ENCODE measurements at regions not wholly inside any gene's neighbourhood (a gene's known extent, or its start where the extent isn't known, plus 50 kb on each side); places are given as distances from the start of the nearest gene placed in this dataset.

GRCh38 chr2:152879275-152879674 lies 160.9 kb downstream of the ARL6IP6 start:
- H3K4me1 ChIP-seq (ENCODE audit: control insufficient read depth in 1 of 2, insufficient read depth in 2 of 2, low read length in 2 of 2): no peaks in the 10 kb centered on the region
- no peak overlapping the region for H3K4me2 ChIP-seq (ENCODE audit: low read length)
- H3K4me3 ChIP-seq (replicated peaks in 1 of 2; ENCODE audit: low read depth in 1 of 2, low read length in 2 of 2): no peak overlapping the region
- no peak overlapping the region for H2AFZ ChIP-seq (ENCODE audit: low read depth, low read length, poor library complexity, severe bottlenecking)
- BruUV-seq (replicated peaks): no TSS peak
- H3K27ac ChIP-seq (ENCODE audit: low read depth, low read length): no peak overlapping the region
- TF ChIP-seq ZBTB33 (IDR thresholded peaks at IDR 0.05; ENCODE audit: extremely low read depth, insufficient replicate concordance, low read length) (no peak), SRF (IDR thresholded peaks at IDR 0.05; ENCODE audit: low read depth) (no peak), ZFX (IDR thresholded peaks at IDR 0.05) (no peak), EGR1 (IDR thresholded peaks at IDR 0.05; ENCODE audit: low read depth) (no peak), CEBPB (IDR thresholded peaks at IDR 0.05; ENCODE audit: low read depth) (no peak), JUND (IDR thresholded peaks at IDR 0.05) (no peak), MAX (IDR thresholded peaks at IDR 0.05) (no peak), ELF1 (IDR thresholded peaks at IDR 0.05; ENCODE audit: borderline replicate concordance, low read depth) (no peak), EZH2 (IDR thresholded peaks at IDR 0.05) (no peak), YY1 (IDR thresholded peaks at IDR 0.05; ENCODE audit: extremely low read depth, insufficient replicate concordance, low read depth, low read length) (no peak), FOSL1 (IDR thresholded peaks at IDR 0.05; ENCODE audit: low read depth) (no peak), TCF7L2 (IDR thresholded peaks at IDR 0.05; ENCODE audit: borderline replicate concordance, extremely low read depth, insufficient read depth, insufficient read length) (no peak), POLR2AphosphoS5 (IDR thresholded peaks at IDR 0.05; ENCODE audit: low read depth, low read length) (no peak), POLR2A (IDR thresholded peaks at IDR 0.05; ENCODE audit: borderline replicate concordance, extremely low read depth, insufficient read depth, insufficient read length) (no peak), SIN3A (IDR thresholded peaks at IDR 0.05; ENCODE audit: low read depth) (no peak), CBX3 (IDR thresholded peaks at IDR 0.05; ENCODE audit: low read depth) (no peak), SP1 (IDR thresholded peaks at IDR 0.05; ENCODE audit: low read depth) (no peak)
- TF ChIP-seq, protein P1, sequence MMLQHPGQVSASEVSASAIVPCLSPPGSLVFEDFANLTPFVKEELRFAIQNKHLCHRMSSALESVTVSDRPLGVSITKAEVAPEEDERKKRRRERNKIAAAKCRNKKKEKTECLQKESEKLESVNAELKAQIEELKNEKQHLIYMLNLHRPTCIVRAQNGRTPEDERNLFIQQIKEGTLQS (IDR thresholded peaks at IDR 0.05): no peak
- TF ChIP-seq, protein P2, sequence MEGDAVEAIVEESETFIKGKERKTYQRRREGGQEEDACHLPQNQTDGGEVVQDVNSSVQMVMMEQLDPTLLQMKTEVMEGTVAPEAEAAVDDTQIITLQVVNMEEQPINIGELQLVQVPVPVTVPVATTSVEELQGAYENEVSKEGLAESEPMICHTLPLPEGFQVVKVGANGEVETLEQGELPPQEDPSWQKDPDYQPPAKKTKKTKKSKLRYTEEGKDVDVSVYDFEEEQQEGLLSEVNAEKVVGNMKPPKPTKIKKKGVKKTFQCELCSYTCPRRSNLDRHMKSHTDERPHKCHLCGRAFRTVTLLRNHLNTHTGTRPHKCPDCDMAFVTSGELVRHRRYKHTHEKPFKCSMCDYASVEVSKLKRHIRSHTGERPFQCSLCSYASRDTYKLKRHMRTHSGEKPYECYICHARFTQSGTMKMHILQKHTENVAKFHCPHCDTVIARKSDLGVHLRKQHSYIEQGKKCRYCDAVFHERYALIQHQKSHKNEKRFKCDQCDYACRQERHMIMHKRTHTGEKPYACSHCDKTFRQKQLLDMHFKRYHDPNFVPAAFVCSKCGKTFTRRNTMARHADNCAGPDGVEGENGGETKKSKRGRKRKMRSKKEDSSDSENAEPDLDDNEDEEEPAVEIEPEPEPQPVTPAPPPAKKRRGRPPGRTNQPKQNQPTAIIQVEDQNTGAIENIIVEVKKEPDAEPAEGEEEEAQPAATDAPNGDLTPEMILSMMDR (IDR thresholded peaks at IDR 0.05 in 2 of 3, conservative IDR thresholded peaks at IDR 0.05 in 1 of 3; ENCODE audit: borderline replicate concordance in 1 of 3, insufficient read depth in 1 of 3, low read depth in 2 of 3, low read length in 2 of 3): no peak
- TF ChIP-seq, protein P3, sequence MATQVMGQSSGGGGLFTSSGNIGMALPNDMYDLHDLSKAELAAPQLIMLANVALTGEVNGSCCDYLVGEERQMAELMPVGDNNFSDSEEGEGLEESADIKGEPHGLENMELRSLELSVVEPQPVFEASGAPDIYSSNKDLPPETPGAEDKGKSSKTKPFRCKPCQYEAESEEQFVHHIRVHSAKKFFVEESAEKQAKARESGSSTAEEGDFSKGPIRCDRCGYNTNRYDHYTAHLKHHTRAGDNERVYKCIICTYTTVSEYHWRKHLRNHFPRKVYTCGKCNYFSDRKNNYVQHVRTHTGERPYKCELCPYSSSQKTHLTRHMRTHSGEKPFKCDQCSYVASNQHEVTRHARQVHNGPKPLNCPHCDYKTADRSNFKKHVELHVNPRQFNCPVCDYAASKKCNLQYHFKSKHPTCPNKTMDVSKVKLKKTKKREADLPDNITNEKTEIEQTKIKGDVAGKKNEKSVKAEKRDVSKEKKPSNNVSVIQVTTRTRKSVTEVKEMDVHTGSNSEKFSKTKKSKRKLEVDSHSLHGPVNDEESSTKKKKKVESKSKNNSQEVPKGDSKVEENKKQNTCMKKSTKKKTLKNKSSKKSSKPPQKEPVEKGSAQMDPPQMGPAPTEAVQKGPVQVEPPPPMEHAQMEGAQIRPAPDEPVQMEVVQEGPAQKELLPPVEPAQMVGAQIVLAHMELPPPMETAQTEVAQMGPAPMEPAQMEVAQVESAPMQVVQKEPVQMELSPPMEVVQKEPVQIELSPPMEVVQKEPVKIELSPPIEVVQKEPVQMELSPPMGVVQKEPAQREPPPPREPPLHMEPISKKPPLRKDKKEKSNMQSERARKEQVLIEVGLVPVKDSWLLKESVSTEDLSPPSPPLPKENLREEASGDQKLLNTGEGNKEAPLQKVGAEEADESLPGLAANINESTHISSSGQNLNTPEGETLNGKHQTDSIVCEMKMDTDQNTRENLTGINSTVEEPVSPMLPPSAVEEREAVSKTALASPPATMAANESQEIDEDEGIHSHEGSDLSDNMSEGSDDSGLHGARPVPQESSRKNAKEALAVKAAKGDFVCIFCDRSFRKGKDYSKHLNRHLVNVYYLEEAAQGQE (IDR thresholded peaks at IDR 0.05; ENCODE audit: low read depth): no peak
- ChIA-PET POLR2A (no interaction called here), CTCF (interaction anchor here (1.2 kb wide), 1 partner anchor 46 kb away, joined by 4 read pairs; no protein-coding TSS in a partner anchor), RAD21 (ENCODE audit: low non-redundant PET in 1 of 2, low total read pairs in 2 of 2, uncharacterized antibody in 2 of 2, unreplicated experiment in 2 of 2) (no interaction called here)
- no peak overlapping the region for H3K9ac ChIP-seq (ENCODE audit: low read length)
- H3K9me3 ChIP-seq (ENCODE audit: control insufficient read depth in 1 of 2, insufficient read depth in 1 of 2, low read depth in 1 of 2, low read length in 2 of 2): no peaks in the 10 kb centered on the region
- intact Hi-C loops (cut with micrococcal nuclease): no loop called here
- ATAC-seq (no peak), DNase-seq (ENCODE audit: low read depth, low spot score) (no peak)
- no peaks in the 10 kb centered on the region for H3K27me3 ChIP-seq (ENCODE audit: insufficient read depth, low read length)
- H3K36me3 ChIP-seq (ENCODE audit: control insufficient read depth in 1 of 2, insufficient read depth in 2 of 2, low read length in 2 of 2): no peaks in the 10 kb centered on the region
- H4K20me1 ChIP-seq (ENCODE audit: insufficient read depth): no peaks in the 10 kb centered on the region
- no peaks in the 10 kb centered on the region for H3K79me2 ChIP-seq (ENCODE audit: insufficient read depth, low read length)
- H3K9me2 ChIP-seq (ENCODE audit: insufficient read depth): no peaks in the 10 kb centered on the region

Measured in HCT116 (cell line).